Type B pancreatic cell (in vitro differentiated cells): ENCODE measurements at regions not wholly inside any gene's neighbourhood (a gene's known extent, or its start where the extent isn't known, plus 50 kb on each side); places are given as distances from the start of the nearest gene placed in this dataset.

Source experiments
- DNase-seq: peaks from one replicate; pipeline ENCODE4 v3.0.0; 2021; ENCODE audit warnings: mixed read lengths; ENCODE audit not compliant: unreplicated experiment; ENCODE audit errors: extremely low spot score
- H3K27ac Mint-ChIP-seq: 2 replicates; pipeline ENCODE4 v1.8.0; 2021; ENCODE audit warnings: mild to moderate bottlenecking, mixed read lengths
- H3K27me3 Mint-ChIP-seq: 2 replicates; pipeline ENCODE4 v1.8.0; 2021; ENCODE audit warnings: mixed read lengths
- H3K36me3 Mint-ChIP-seq: 2 replicates; pipeline ENCODE4 v1.8.0; 2021; ENCODE audit warnings: mixed read lengths
- H3K4me1 Mint-ChIP-seq: one replicate; pipeline ENCODE4 v1.8.0; 2021; ENCODE audit warnings: mixed read lengths; ENCODE audit not compliant: unreplicated experiment
- H3K4me3 Mint-ChIP-seq: 2 replicates; pipeline ENCODE4 v1.8.0; 2021; ENCODE audit warnings: mild to moderate bottlenecking, mixed read lengths
- H3K9me3 Mint-ChIP-seq: 2 replicates; pipeline ENCODE4 v1.8.0; 2021; ENCODE audit warnings: mixed read lengths
- TF ChIP-seq, protein P1 (sequence below): fragments of 200-600 bp; sonication (generic); conservative IDR thresholded peaks from 2 replicates; pipeline ENCODE4 v1.5.0; 2021; ENCODE audit warnings: antibody characterized with exemption, mild to moderate bottlenecking

DNA sequence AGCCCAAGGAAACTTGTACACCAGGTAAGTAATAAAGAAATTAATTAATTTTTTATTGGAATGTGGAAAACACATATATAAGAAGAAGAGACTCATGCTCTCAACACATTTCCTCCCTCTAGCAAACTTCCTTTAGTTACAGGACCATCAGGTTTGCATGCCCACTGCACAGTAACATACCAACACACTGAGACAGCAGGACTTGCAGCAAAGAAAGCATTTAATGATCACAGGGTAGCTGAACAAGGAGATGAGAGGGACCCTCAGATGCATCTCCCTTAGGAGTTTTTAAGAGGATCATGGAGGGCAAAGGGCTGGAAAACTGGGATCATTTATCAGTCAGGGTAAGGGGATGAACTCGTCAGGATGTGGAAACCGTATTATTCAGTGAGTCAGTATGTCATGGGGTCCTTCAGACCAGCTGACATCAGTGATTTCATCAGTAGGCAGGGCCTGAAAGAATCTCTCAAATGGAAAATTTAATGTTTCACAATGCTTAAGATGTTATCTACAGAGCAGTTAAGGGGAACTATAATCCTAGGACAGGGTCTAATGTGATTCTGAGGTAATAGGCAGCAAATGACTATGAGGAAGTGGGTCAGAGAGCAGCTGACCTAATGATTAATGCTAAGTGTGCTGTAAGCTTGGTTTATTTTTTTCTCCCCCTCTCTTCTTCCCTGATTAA lies 193.8 kb upstream of the RND3 start:
- peaks cover 22% of the 10 kb centered on the region for H3K4me1 Mint-ChIP-seq
- H3K27me3 Mint-ChIP-seq: no peaks in the 10 kb centered on the region
- no peak overlapping the region for H3K4me3 Mint-ChIP-seq
- H3K27ac Mint-ChIP-seq: no peak overlapping the region
- no peak for DNase-seq
- TF ChIP-seq, protein P1, sequence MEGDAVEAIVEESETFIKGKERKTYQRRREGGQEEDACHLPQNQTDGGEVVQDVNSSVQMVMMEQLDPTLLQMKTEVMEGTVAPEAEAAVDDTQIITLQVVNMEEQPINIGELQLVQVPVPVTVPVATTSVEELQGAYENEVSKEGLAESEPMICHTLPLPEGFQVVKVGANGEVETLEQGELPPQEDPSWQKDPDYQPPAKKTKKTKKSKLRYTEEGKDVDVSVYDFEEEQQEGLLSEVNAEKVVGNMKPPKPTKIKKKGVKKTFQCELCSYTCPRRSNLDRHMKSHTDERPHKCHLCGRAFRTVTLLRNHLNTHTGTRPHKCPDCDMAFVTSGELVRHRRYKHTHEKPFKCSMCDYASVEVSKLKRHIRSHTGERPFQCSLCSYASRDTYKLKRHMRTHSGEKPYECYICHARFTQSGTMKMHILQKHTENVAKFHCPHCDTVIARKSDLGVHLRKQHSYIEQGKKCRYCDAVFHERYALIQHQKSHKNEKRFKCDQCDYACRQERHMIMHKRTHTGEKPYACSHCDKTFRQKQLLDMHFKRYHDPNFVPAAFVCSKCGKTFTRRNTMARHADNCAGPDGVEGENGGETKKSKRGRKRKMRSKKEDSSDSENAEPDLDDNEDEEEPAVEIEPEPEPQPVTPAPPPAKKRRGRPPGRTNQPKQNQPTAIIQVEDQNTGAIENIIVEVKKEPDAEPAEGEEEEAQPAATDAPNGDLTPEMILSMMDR: no peak
- peaks cover 5% of the 10 kb centered on the region for H3K9me3 Mint-ChIP-seq
- H3K36me3 Mint-ChIP-seq: no peaks in the 10 kb centered on the region

DNA sequence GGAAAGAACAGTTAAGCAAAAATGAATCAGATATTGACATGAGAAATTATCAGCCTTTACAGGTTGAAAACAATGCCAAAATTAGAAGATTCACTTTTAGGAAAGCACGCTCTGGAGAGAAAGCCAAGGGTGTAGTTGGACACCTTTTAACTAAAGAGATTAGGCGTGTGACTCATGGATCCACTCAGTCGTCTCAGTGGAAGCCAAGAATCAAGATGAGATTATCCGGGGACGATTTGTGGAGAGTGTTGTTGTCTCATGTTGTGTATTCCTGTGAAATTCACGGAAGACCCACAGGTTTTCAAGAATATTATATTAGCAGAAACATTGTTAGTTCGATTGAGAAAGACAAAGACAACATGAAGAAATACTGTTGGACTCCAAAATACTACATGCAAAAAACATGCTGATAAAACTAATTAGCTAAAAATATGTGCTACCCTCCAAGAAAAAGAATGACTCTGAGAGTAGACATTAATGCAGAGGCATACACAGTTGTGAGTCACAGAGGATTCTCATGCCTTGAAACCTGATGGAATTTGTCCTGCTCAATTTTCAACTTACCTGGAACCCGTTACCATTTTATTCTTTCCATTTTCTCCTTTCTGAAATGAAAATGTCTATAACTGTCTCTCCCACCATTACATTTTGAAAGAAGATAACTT lies 192.1 kb upstream of the RND3 start:
- peaks cover 14% of the 10 kb centered on the region for H3K4me1 Mint-ChIP-seq
- H3K4me3 Mint-ChIP-seq: no peak overlapping the region
- TF ChIP-seq, protein P1: no peak
- H3K27me3 Mint-ChIP-seq: no peaks in the 10 kb centered on the region
- no peak for DNase-seq
- no peaks in the 10 kb centered on the region for H3K36me3 Mint-ChIP-seq
- peaks cover 5% of the 10 kb centered on the region for H3K9me3 Mint-ChIP-seq
- no peak overlapping the region for H3K27ac Mint-ChIP-seq

DNA sequence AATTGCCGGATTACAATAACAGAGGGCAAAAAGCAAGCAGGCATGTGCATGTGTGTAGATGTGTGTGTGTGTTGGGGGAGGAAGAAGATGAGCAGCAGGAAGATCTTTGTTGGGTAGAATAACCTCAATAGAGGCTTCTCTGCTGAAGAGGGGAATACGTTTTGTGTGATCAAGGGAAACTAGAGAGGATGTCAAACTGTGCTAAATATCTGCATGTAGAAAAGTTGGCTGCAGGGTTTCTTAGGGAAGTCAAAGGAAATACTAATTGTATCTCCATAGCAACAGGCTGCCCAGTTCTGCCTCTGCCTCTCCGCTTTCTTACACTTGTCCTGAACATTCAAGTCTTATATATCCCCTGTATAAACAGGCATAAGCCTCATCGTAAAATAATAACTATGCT lies 190.1 kb upstream of the RND3 start:
- Mint-ChIP-seq H3K9me3 (peaks cover 5% of the 10 kb centered on the region), H3K27ac (no peak overlapping the region), H3K4me1 (peaks cover 11% of the 10 kb centered on the region), H3K4me3 (peak overlapping the region; percentile 5), H3K36me3 (no peaks in the 10 kb centered on the region), H3K27me3 (no peaks in the 10 kb centered on the region)
- TF ChIP-seq, protein P1: no peak
- no peak for DNase-seq

- H3K27ac Mint-ChIP-seq: no peak overlapping the region
- TF ChIP-seq, protein P1: no peak
- no peaks in the 10 kb centered on the region for H3K36me3 Mint-ChIP-seq
- DNase-seq: no peak
- H3K4me3 Mint-ChIP-seq: no peak overlapping the region
- peaks cover 9% of the 10 kb centered on the region for H3K4me1 Mint-ChIP-seq
- no peaks in the 10 kb centered on the region for H3K27me3 Mint-ChIP-seq
- H3K9me3 Mint-ChIP-seq: peaks cover 5% of the 10 kb centered on the region
Measured at GRCh38 chr2:150676747-150677383, 189.4 kb upstream of the RND3 start.

GRCh38 chr2:150675807-150676206 lies 188.3 kb upstream of the RND3 start:
- no peaks in the 10 kb centered on the region for H3K27me3 Mint-ChIP-seq
- H3K36me3 Mint-ChIP-seq: no peaks in the 10 kb centered on the region
- no peak overlapping the region for H3K27ac Mint-ChIP-seq
- H3K4me3 Mint-ChIP-seq: no peak overlapping the region
- no peak for DNase-seq
- H3K9me3 Mint-ChIP-seq: no peaks in the 10 kb centered on the region
- TF ChIP-seq, protein P1: no peak
- peaks cover 9% of the 10 kb centered on the region for H3K4me1 Mint-ChIP-seq
